Caco-2 (cell line): ENCODE measurements at regions not wholly inside any gene's neighbourhood (a gene's known extent, or its start where the extent isn't known, plus 50 kb on each side); places are given as distances from the start of the nearest gene placed in this dataset.

Experiments
- BruUV-seq: library from RNA; stranded (reverse); fragments of 400-500 nt; replicated peaks from 2 replicates; lab custom pipeline; 2021; lab: Mats Ljungman, UMichigan
- CTCF ChIA-PET: fragments of 300-600 bp; sonication (Branson Sonifier 250); formaldehyde crosslinking; loops from one replicate; lab custom pipeline; 2022; ENCODE audit warnings: antibody characterized with exemption; lab: Charles Lee
- POLR2A ChIA-PET: fragments of 300-600 bp; sonication (Branson Sonifier 250); formaldehyde crosslinking; loops from one replicate; lab custom pipeline; 2022; ENCODE audit warnings: antibody characterized with exemption; lab: Charles Lee
- DNase-seq, 2 experiments: peaks; one replicate each; pipeline versions ENCODE4 v3.0.0 to v3.0.0-alpha.2; 2020 to 2022
- H3K27me3 ChIP-seq: replicated peaks from 2 replicates; pipeline ENCODE4 v1.6.0; 2011; ENCODE audit warnings: low read length; ENCODE audit not compliant: control insufficient read depth, insufficient read depth
- H3K36me3 ChIP-seq: 2 replicates; pipeline ENCODE4 v1.5.1; 2011; ENCODE audit warnings: low read length; ENCODE audit not compliant: control insufficient read depth, insufficient read depth
- H3K4me1 ChIP-seq: fragments of 250-450 bp; sonication (Bioruptor Pico); 2 replicates; pipeline ENCODE4 v1.5.1; 2020; ENCODE audit warnings: mild to moderate bottlenecking
- H3K4me3 ChIP-seq: 2 replicates; pipeline ENCODE4 v1.5.1; 2011; ENCODE audit warnings: low read depth, mild to moderate bottlenecking, control low read depth, low read length
- H3K9me3 ChIP-seq: fragments of 250-450 bp; sonication (Bioruptor Pico); 2 replicates; pipeline ENCODE4 v1.5.1; 2020; ENCODE audit warnings: mild to moderate bottlenecking, moderate library complexity
- H3K27ac Mint-ChIP-seq: one replicate; pipeline ENCODE4 v1.8.0; 2022; ENCODE audit warnings: mixed read lengths; ENCODE audit not compliant: unreplicated experiment
- H3K27me3 Mint-ChIP-seq: one replicate; pipeline ENCODE4 v1.8.0; 2022; ENCODE audit warnings: mixed read lengths; ENCODE audit not compliant: insufficient read depth, unreplicated experiment
- H3K36me3 Mint-ChIP-seq: one replicate; pipeline ENCODE4 v1.8.0; 2022; ENCODE audit warnings: mild to moderate bottlenecking, mixed read lengths; ENCODE audit not compliant: insufficient read depth, unreplicated experiment
- H3K4me1 Mint-ChIP-seq: one replicate; pipeline ENCODE4 v1.8.0; 2022; ENCODE audit warnings: low read depth, mixed read lengths; ENCODE audit not compliant: unreplicated experiment
- H3K4me3 Mint-ChIP-seq: one replicate; pipeline ENCODE4 v1.8.0; 2022; ENCODE audit warnings: mild to moderate bottlenecking, moderate library complexity, mixed read lengths; ENCODE audit not compliant: unreplicated experiment
- H3K9me3 Mint-ChIP-seq: one replicate; pipeline ENCODE4 v1.8.0; 2022; ENCODE audit warnings: mixed read lengths; ENCODE audit not compliant: unreplicated experiment
- intact Hi-C: fragments of 100-400 bp; cut with micrococcal nuclease; formaldehyde crosslinking; loops from one replicate; pipeline ENCODE4 v1.10.0; 2022; ENCODE audit not compliant: unreplicated experiment
- TF ChIP-seq, protein P1 (sequence below), 2 experiments: fragments of 200-600 bp in 1 of 2; IDR thresholded peaks; 1 replicate in 1 of 2; 2 replicates in 1 of 2; pipeline versions ENCODE4 v1.5.1 to v1.8.0; 2011 to 2022; ENCODE audit warnings: antibody characterized with exemption in 1 of 2, control low read depth in 1 of 2, inconsistent platforms in 1 of 2, low read depth in 1 of 2, low read length in 1 of 2, mild to moderate bottlenecking in 1 of 2, moderate library complexity in 1 of 2; ENCODE audit not compliant: insufficient read depth in 1 of 2, severe bottlenecking in 1 of 2, unreplicated experiment in 1 of 2

DNA sequence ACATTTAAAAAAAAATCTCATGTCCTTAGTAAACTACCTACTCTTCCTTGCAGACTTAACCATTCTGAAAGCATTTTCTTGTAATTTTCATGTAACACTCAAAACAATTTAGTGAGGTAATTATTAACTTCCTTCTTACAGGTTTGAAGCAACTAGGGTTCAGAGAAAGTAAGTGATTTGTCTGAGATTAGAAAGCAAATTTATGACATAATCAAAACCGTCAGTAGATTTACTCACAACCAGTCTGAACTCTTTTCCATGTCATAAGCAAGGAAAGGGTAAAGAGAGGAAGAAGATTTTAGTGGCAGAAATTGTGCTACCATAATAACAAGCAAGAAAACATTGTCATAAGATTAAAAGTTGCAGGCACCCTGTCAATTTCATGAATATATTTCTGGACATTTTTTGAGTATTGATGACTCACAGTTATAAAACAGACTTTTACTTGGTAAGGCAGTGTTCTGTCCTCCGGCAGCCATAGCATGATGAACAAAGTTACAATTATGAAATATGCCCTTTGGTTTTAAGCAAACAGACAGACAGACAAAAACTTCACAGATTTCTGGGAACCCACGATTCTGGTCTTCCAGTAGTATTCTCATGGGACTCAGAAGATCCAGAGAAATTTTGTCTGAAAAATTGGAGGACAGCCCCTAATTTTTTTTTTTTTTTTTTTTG is 707.2 kb downstream of the RWDD3 start:
- Histone ChIP-seq H3K9me3 (no peaks in the 10 kb centered on the region), H3K4me1 (no peaks in the 10 kb centered on the region), H3K27me3 (no peaks in the 10 kb centered on the region), H3K36me3 (no peaks in the 10 kb centered on the region), H3K4me3 (no peak overlapping the region)
- TF ChIP-seq, protein P1, sequence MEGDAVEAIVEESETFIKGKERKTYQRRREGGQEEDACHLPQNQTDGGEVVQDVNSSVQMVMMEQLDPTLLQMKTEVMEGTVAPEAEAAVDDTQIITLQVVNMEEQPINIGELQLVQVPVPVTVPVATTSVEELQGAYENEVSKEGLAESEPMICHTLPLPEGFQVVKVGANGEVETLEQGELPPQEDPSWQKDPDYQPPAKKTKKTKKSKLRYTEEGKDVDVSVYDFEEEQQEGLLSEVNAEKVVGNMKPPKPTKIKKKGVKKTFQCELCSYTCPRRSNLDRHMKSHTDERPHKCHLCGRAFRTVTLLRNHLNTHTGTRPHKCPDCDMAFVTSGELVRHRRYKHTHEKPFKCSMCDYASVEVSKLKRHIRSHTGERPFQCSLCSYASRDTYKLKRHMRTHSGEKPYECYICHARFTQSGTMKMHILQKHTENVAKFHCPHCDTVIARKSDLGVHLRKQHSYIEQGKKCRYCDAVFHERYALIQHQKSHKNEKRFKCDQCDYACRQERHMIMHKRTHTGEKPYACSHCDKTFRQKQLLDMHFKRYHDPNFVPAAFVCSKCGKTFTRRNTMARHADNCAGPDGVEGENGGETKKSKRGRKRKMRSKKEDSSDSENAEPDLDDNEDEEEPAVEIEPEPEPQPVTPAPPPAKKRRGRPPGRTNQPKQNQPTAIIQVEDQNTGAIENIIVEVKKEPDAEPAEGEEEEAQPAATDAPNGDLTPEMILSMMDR (IDR thresholded peaks at IDR 0.05; ENCODE audit: insufficient read depth in 1 of 2, low read depth in 1 of 2, low read length in 1 of 2, severe bottlenecking in 1 of 2, unreplicated experiment in 1 of 2) = no peak
- Mint-ChIP-seq H3K9me3 (no peaks in the 10 kb centered on the region), H3K27ac (no peak overlapping the region), H3K36me3 (no peaks in the 10 kb centered on the region), H3K27me3 (peaks cover 3% of the 10 kb centered on the region), H3K4me1 (no peaks in the 10 kb centered on the region), H3K4me3 (no peak overlapping the region)
- DNase-seq = no peak
- ChIA-PET CTCF (no interaction called here), POLR2A (no interaction called here)
- intact Hi-C loops = no loop called here
- BruUV-seq = no TSS peak

DNA sequence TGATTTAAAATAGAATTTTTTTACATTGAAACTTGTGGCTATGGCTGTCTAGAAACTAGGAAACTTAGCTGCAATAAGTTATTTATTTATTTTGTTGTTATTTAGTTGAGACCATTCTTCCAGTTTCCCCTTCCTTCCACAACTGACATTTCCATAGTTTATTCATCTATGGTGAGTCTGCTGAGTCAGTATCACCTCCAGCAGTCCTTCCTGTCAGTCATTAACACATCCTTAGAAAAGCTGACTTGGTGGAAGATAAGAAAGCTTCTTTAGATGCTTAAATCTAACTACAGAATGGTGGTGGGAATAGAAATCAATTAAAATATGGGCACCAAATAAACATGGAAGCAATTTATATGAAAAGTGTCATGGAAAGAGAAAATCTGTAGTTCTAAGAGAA is 714.0 kb downstream of the RWDD3 start:
- Histone ChIP-seq H3K27me3 (no peaks in the 10 kb centered on the region), H3K9me3 (no peaks in the 10 kb centered on the region), H3K4me1 (no peaks in the 10 kb centered on the region), H3K36me3 (no peaks in the 10 kb centered on the region), H3K4me3 (no peak overlapping the region)
- no TSS peak for BruUV-seq
- CTCF ChIA-PET = no interaction called here
- POLR2A ChIA-PET = no interaction called here
- no peak for DNase-seq
- H3K27me3 Mint-ChIP-seq = no peaks in the 10 kb centered on the region
- H3K36me3 Mint-ChIP-seq = no peaks in the 10 kb centered on the region
- no peak overlapping the region for H3K27ac Mint-ChIP-seq
- no peak overlapping the region for H3K4me3 Mint-ChIP-seq
- intact Hi-C loops = no loop called here
- TF ChIP-seq, protein P1 (IDR thresholded peaks at IDR 0.05; ENCODE audit: insufficient read depth in 1 of 2, low read depth in 1 of 2, low read length in 1 of 2, severe bottlenecking in 1 of 2, unreplicated experiment in 1 of 2) = no peak
- no peaks in the 10 kb centered on the region for H3K4me1 Mint-ChIP-seq
- H3K9me3 Mint-ChIP-seq = no peaks in the 10 kb centered on the region

DNA sequence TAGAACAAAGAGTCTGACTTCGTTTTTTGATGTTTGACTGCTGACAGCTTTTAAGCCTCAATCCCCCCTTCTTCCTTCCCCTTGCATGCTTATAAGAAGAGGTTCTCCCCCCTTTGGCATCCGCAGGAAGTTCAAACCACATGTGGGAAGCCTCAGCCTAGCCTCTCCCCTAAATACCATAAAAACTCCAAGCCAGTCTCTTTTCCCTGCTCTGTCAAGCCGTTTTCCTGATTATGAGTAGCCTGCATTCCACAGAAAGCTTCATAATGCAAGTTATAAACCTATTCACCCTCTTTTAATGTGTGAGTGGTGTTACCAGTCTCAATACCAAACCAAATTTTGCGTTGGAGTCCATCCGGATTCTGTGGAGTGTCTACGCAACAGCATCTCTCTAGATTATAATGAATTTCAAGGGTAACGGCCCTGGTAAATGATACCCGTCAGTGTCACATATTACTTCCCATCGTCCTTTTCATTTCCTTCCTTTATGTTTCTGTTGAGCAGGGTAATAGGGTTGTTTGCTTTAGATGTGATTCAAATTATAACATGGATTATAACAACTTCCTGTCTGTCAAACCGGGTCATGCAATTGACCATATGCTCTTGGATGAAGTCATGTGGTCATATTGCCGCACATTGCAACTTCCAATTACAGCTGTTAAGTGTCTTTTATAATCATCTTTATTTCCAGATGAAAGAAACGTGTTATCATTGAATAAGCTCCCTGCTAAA is 717.5 kb downstream of the RWDD3 start:
- Histone ChIP-seq H3K27me3 (no peaks in the 10 kb centered on the region), H3K9me3 (no peaks in the 10 kb centered on the region), H3K36me3 (no peaks in the 10 kb centered on the region), H3K4me1 (no peaks in the 10 kb centered on the region), H3K4me3 (no peak overlapping the region)
- ChIA-PET POLR2A (no interaction called here), CTCF (no interaction called here)
- no TSS peak for BruUV-seq
- DNase-seq = no peak
- Mint-ChIP-seq H3K4me1 (no peaks in the 10 kb centered on the region), H3K4me3 (no peak overlapping the region), H3K27me3 (no peaks in the 10 kb centered on the region), H3K27ac (no peak overlapping the region), H3K9me3 (no peaks in the 10 kb centered on the region), H3K36me3 (no peaks in the 10 kb centered on the region)
- TF ChIP-seq, protein P1 (IDR thresholded peaks at IDR 0.05; ENCODE audit: insufficient read depth in 1 of 2, low read depth in 1 of 2, low read length in 1 of 2, severe bottlenecking in 1 of 2, unreplicated experiment in 1 of 2) = no peak
- intact Hi-C loops = no loop called here
